ENCODE measurements at regions not wholly inside any gene's neighbourhood (a gene's known extent, or its start where the extent isn't known, plus 50 kb on each side); places are given as distances from the start of the nearest gene placed in this dataset.

- H3K36me3 ChIP-seq, result no peaks in the 10 kb centered on the region
- no peaks in the 10 kb centered on the region for H3K4me1 ChIP-seq (ENCODE audit: low read depth)
- H3K27me3 ChIP-seq, result no peaks in the 10 kb centered on the region
- no peak overlapping the region for H3K27ac ChIP-seq
- no peaks in the 10 kb centered on the region for H3K9me3 ChIP-seq (ENCODE audit: low read depth)
- TF ChIP-seq CTCF (IDR thresholded peaks at IDR 0.05; ENCODE audit: low read depth, low read length), result no peak
- DNase-seq (ENCODE audit: low read depth in 1 of 2, low spot score in 1 of 2), result no peak
- no peak overlapping the region for H3K4me3 ChIP-seq
Observed at GRCh38 chr6:102525336-102525735, 1131.8 kb downstream of the GRIK2 start.

GRCh38 chr6:102520966-102521365, 1127.5 kb downstream of the GRIK2 start:
- TF ChIP-seq CTCF (IDR thresholded peaks at IDR 0.05; ENCODE audit: low read depth, low read length), result no peak
- no peak overlapping the region for H3K4me3 ChIP-seq
- no peak overlapping the region for H3K27ac ChIP-seq
- H3K4me1 ChIP-seq (ENCODE audit: low read depth), result no peaks in the 10 kb centered on the region
- H3K36me3 ChIP-seq, result no peaks in the 10 kb centered on the region
- no peak for DNase-seq (ENCODE audit: low read depth in 1 of 2, low spot score in 1 of 2)
- H3K9me3 ChIP-seq (ENCODE audit: low read depth), result no peaks in the 10 kb centered on the region
- no peaks in the 10 kb centered on the region for H3K27me3 ChIP-seq

- no peaks in the 10 kb centered on the region for H3K36me3 ChIP-seq
- H3K27ac ChIP-seq, result no peak overlapping the region
- no peak for DNase-seq (ENCODE audit: low read depth in 1 of 2, low spot score in 1 of 2)
- H3K4me3 ChIP-seq, result no peak overlapping the region
- H3K9me3 ChIP-seq (ENCODE audit: low read depth), result no peaks in the 10 kb centered on the region
- H3K27me3 ChIP-seq, result no peaks in the 10 kb centered on the region
- no peaks in the 10 kb centered on the region for H3K4me1 ChIP-seq (ENCODE audit: low read depth)
- no peak for TF ChIP-seq CTCF (IDR thresholded peaks at IDR 0.05; ENCODE audit: low read depth, low read length)
Observed at GRCh38 chr6:102517506-102517905, 1124.0 kb downstream of the GRIK2 start.

- Histone ChIP-seq H3K27ac (no peak overlapping the region), H3K9me3 (ENCODE audit: low read depth) (no peaks in the 10 kb centered on the region), H3K4me3 (no peak overlapping the region), H3K27me3 (no peaks in the 10 kb centered on the region), H3K4me1 (ENCODE audit: low read depth) (no peaks in the 10 kb centered on the region), H3K36me3 (no peaks in the 10 kb centered on the region)
- no peak for DNase-seq (ENCODE audit: low read depth in 1 of 2, low spot score in 1 of 2)
- no peak for TF ChIP-seq CTCF (IDR thresholded peaks at IDR 0.05; ENCODE audit: low read depth, low read length)
Observed at GRCh38 chr6:102501615-102502014, 1108.1 kb downstream of the GRIK2 start.

GRCh38 chr6:102494808-102495207, 1101.3 kb downstream of the GRIK2 start:
- no peak for DNase-seq (ENCODE audit: low read depth in 1 of 2, low spot score in 1 of 2)
- TF ChIP-seq CTCF (IDR thresholded peaks at IDR 0.05; ENCODE audit: low read depth, low read length), result no peak
- H3K36me3 ChIP-seq, result no peaks in the 10 kb centered on the region
- H3K4me3 ChIP-seq, result no peak overlapping the region
- no peaks in the 10 kb centered on the region for H3K4me1 ChIP-seq (ENCODE audit: low read depth)
- H3K9me3 ChIP-seq (ENCODE audit: low read depth), result no peaks in the 10 kb centered on the region
- no peaks in the 10 kb centered on the region for H3K27me3 ChIP-seq
- no peak overlapping the region for H3K27ac ChIP-seq

- no peaks in the 10 kb centered on the region for H3K4me1 ChIP-seq (ENCODE audit: low read depth)
- H3K4me3 ChIP-seq, result no peak overlapping the region
- no peaks in the 10 kb centered on the region for H3K9me3 ChIP-seq (ENCODE audit: low read depth)
- DNase-seq (ENCODE audit: low read depth in 1 of 2, low spot score in 1 of 2), result no peak
- no peaks in the 10 kb centered on the region for H3K36me3 ChIP-seq
- no peaks in the 10 kb centered on the region for H3K27me3 ChIP-seq
- no peak for TF ChIP-seq CTCF (IDR thresholded peaks at IDR 0.05; ENCODE audit: low read depth, low read length)
- no peak overlapping the region for H3K27ac ChIP-seq
Observed at GRCh38 chr6:102493485-102493884, 1100.0 kb downstream of the GRIK2 start.
